NCI-H1092 (cell line): ENCODE measurements at regions not wholly inside any gene's neighbourhood (a gene's known extent, or its start where the extent isn't known, plus 50 kb on each side); places are given as distances from the start of the nearest gene placed in this dataset.

Source experiments
- DNase-seq: peaks from one replicate; lab custom pipeline; 2025; lab: John Stamatoyannopoulos, UW

DNA sequence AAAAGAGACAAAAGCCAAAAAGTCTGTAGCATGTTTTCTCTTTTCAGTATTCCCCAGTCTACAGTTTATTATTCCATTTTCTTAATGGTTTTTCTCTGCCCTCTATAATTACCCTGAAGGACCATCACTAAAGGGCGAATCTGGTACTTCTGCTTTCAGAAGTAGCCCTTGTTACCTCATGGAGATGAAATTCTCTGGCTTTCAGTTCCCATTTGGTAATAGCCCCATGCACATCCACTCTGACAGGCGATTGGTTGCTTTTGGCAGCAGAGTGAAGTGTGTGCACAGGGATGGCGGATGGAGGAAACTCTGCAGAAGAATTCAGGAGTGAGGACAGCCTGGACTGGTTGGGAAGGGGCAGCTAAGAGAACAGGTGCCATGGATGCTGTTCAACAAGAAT is 66.3 kb upstream of the NABP1 start:
- DNase-seq = no peak

DNA sequence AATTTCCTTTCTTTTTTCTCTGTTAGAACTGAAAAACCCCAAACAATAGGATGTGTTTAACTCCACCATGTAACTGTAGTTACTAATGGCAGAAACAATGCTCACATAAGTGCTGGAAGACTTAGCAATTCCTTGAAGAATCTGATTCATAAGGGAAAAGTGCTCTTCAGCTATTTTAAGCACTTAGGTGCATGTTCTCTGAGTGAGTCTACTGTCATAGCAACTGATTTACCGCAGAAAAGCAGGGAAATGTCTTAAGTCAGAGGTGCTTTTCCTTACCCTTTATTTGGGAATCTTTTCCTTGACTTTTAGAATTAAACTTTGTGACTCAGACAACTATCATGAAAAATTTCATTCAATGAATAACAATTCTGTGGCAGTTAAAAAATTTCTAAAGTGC is 65.4 kb upstream of the NABP1 start:
- DNase-seq = no peak

DNA sequence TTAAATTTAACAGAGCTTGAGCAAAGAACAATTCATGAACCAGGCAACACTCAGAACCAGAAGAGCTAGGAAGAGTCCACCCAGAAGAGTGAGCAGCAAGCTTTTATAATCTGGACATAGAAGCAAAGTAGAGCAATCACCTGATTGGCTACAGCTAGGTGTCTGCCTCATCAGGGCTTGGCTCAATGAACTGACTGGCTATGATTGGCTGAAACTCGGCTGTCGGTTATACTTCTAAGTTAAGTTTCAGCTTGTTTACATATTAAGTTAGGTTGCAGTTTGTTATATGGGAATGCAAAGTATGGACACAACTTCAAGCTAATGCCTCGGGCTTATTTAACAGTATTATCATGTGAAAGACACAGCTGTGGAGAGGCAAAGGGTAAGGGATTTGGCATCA is 63.2 kb upstream of the NABP1 start:
- DNase-seq = no peak

DNA sequence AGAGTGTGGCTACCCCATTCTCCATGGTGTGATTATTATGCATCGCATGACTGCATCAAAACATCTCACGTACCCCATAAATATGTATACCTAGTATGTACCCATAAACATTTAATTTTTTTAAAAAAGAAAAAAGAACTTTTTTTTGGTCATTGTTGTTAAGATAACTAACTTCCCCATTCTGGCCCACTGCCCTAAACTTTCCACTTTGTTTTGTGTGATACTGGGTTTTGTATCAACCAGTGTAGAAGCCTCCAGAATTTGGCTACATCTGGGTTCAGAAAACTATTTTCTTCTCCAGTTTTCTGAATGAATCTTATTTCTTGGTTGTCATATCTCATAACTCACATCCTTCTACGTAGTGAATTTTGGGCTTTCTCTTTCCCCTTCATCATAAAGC is 62.3 kb upstream of the NABP1 start:
- DNase-seq = no peak

DNA sequence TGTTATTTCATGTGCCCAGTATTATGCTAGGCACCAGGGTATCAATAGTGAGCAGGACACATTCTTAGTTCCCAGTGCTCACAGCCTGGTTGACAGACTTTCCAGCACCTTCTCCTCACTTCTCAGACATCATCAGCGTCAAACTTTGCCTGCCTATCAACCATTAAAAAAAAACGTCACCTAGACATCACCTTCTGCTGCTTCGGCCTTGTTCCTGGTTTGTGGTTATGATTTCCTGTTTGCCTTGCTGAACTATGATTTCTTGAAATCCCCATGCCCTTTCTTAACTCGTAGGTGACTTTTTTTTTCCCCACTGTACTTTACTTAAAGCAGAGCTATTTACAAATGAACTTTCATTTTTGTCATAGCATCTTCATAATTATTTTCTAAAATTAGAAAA is 60.4 kb upstream of the NABP1 start:
- DNase-seq = no peak

DNA sequence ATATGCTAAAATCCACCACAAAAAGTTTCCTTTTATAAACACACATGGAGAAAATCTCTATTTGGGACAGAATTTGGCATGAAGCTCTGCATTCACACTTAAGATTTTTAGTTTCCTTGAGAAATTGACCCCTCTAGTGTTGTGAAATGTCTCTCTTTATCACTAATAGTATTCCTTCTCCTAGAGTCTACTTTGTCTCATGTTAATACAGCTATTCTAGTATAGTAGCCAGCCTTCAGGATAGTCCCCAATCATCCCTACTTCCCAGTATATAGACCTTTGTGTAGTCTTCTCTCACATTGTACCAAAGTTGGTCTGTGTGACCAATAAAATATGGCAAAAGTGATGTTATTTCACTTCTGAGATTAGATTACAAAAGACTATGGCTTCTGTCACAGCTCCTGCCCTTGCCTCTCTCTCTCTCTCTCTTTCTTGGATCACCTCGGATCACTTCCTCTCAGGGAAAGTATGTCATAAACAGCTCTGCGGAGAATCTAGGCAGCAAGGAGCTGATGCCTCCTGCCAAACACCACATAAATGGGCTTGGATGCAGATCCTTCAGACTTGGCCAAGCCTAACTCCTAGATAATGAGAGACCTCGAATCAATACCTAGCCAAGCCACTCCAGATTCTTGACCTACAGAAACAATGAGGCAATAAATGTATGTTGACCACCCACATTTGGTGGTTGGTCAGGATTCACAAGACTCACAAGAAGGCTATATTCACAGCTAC is 59.7 kb upstream of the NABP1 start:
- no peak for DNase-seq

DNA sequence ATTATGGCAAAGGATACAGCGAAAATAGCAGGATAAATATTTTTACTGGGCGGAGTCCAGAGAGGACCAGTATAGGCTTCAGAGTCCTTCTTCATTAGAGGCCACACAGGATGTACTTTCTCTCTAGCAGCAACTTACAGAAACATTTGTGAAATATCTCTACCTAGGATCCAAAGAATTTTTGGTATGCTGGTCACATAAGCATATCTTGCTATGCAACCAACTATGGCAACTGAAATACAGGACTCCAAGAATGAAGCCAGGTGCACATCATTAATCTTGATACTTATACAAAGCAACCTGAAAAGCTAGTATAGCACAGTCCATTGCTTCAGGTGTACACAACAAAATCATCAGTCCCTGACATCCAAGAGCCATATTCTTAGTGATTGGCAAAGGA is 59.1 kb upstream of the NABP1 start:
- DNase-seq = no peak

DNA sequence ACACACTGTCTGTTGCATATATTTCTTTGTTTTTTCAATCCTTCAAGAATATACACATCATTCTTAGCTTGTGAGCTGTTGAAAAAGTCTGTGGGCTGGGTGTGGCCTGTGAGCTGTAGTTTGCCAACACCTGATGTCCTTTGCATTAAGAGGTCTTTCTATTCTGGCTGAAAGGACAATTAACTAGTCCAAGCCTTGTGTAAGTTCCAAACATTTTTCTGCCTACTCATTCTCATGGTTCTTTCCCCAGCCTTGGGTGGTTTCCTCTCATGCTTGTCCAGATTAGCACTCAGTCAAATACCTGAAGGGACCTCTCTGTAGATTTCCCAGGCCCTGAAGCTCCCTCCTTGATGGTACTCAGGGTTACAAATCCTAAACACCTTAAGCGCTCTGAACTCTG is 57.8 kb upstream of the NABP1 start:
- DNase-seq = no peak

DNA sequence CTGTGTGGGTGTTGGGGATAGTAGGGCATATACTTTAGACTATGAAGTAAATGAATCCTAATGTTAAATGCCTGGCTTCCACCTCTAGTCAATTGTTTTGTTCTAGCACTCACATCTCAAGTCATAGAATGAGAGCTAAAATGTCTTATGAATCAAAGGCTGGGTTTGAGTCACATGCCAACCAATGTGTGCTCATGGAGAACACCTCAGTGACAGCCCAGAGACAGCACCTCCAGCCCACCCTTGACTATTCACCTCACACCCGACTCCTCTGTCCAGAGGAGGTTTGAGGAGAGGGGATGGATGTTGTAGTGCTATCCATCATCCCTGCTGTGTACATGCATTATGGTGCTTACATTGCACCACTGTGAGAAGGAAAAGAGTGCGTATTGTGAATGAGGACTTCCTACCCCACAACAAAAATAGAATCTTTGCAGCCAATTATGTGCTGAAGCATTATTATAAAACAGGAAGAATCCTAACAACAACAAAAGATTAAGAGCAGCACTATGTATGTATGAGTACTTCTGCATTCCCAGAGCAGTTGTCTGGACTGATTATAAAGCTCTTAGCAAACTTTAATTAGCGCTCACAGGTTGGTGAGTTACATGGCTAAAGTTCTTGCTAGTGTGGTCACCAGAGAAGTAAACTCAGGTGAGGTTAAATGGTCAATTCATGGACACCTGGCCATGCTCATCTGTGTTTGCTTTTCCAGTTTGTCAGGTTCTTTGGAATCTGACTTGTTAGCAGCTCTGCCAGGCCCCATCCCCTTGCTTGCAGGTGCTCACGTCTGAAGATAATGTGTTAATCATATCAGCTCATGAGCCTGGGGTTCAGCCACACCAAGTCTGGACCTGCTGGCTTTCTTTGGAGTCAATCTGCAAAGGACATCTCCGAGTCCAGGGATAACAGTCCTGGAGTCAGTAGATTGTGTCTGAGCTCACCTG is 55.3 kb upstream of the NABP1 start:
- DNase-seq = no peak

DNA sequence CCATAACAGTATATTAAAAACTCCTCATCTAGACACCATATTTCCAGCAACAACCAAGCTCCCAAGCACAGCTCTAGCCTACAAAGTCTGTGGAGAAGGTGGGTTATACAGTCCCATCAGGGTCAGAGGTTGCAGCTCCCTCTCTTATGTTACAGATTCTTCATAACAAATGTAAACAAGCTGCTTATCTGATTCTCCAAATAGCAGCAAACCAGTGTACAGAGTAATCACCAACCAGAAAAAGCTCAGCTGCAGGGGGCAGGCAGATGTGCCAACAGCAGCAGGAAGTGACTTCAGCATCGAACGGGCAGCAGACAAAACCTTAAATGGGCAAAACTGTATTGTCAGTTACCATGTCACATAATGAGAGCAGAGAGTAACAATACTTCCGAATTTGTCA is 52.9 kb upstream of the NABP1 start:
- no peak for DNase-seq

DNA sequence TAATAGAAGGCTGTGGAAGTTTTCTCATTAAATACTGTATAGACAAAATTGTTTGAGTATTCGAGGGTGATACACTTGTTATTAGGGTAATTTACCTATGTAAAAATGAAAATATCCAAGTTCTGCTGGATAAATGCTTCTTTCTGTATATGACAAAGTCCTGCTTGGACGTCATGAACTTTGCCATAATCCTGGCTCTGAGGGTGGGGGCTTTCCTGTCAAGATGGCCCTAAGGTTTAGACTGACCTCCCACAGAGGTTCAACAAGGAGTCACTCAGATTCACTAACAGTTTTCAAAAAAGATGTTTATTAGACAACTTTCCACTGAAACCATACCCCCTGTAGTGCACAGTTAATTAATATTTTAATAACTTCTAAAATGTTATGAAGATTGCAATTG is 52.5 kb upstream of the NABP1 start:
- DNase-seq = no peak

DNA sequence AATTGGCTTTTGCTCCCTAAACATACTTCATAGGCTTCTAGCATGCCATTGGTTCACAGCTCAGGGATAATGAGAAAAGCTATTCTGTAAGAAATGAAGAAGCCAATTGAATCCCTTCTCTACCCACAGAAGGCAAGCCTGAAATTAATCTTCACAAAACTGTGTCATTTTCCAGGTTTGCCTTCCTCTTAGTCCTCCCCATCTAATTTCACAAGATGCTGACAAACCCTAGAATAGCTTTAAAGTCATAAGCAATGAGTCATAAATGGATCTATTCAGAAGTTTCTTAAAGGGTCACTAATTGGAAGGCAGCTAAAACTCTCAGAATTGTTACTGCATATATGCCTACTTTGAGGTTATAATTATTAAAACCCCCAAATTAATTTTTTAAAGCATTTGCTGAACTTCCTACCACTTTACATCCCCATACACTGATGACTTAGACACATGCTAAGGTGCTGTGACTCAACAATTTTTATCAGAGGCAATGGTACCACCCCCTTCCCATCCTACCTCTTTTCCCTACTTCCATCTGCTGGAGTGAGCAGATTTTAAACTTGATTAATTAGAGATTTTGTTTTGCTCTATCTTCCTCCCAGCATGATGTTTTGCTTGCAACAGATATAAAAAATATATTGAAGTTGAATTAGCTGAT is 51.3 kb upstream of the NABP1 start:
- no peak for DNase-seq

DNA sequence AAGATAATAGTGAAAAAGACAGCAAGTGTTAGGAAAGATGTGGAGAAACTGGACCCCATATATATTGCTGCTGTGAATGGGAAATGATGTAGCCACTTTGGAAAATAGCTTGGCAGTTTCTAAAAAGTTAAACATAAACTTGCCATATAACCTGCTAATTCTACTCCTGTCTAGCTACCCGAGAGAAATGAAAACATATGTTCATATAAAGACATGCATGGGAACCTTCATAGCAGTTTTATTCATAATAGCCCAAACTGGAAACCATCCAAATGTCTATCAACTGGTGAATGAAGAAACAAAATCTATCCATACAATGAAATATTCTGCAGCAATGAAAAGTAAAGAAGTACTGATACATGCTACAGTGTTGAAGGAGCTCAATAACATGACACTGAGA is 50.4 kb upstream of the NABP1 start:
- DNase-seq = no peak
